DMS153 (cell line): ENCODE measurements at regions not wholly inside any gene's neighbourhood (a gene's known extent, or its start where the extent isn't known, plus 50 kb on each side); places are given as distances from the start of the nearest gene placed in this dataset.
"Not testable (repeated sequence)": the region's sequence is repeated elsewhere in the genome, so short reads cannot be mapped to it uniquely, and the experiment has no call there.

Experiments used
- DNase-seq: peaks from one replicate; lab custom pipeline; 2025; lab: John Stamatoyannopoulos, UW

DNA sequence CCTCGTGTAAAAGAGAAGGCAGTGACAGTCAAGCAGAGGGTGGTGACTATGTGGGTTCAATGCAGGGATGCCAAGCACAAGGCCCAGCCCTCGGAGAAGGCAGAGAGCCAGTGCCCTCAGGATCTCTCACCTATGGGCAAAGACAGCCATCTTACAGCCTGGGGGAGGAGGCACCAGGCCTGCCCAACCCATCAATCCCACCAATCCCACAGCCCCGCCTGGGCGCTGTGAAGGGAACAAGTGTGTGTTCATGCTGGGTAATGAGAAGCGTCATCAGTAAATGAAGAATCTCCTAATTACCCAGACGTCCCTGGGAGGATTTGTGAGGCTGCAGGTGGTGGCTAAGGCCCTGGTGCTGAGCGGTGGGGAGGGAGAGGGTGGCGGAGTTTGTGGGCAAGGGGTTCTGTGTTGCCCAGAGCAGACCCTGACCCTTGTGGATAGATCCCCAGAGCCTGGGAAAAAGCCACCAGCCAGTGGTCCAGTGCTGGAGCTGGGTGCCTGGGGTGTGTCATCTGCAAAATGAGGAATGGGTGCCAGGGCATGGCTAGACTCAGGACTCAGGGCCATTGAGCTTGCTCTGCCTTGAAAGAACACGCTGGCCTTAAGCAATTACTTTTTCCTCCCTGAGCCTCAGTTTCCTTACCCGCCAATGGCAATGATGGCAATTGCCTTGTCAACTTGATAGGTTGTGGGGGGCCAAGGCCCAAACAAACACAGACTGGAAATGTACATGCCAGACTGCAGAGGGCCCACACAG, 128.1 kb upstream of the UNC5B start:
- no peak for DNase-seq

DNA sequence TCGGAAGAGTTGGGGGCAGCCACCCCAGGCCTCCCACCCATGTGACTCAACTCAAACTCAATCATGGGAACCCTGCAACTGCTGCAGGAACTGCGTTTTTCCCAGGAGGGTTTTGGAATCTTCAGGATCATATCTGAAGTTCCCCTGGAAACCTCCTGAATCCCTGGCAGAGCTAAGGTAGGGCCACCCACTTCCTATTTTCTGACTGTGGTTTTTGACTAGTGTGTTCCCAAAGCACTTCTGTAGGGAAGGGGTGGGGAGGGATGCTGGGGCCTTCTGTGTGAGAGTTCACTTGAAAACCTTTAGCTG, 127.6 kb upstream of the UNC5B start:
- DNase-seq: no peak

DNA sequence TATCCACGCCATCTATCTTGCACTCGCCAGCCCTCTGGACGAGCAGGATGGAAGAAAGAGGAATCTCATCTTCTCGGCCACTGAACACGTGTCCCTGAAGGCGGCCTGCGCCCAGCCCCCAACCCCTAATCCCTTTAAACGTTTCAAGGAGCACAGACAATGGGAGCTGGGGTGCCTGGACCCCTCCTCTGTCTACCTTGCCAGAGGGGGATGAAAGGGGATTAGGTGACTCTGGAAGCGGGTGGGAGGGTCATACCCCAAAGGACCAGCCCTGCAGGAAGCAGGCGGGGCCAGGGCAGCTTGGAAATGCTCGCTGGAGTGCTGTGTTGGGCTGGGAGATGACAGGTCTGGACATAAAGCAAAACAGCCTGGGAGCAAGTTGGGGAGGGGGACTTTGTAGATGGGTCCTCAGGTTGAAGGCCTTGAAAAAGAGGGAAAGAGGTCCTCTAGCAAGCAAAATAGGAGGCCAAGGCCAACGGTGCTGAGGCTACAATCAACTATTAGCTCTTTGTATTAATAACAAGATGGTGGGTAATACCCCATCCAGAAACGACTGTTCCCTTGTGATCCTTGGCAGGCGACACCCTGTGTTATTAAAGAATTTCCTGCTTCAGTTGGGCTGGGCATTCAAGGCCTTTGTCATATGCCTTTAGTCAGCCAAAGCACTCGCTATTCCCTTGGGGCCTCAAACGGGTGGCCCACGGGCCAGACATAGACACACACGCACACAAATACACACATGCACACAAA, 126.5 kb upstream of the UNC5B start:
- peak; percentile 10 for DNase-seq

DNA sequence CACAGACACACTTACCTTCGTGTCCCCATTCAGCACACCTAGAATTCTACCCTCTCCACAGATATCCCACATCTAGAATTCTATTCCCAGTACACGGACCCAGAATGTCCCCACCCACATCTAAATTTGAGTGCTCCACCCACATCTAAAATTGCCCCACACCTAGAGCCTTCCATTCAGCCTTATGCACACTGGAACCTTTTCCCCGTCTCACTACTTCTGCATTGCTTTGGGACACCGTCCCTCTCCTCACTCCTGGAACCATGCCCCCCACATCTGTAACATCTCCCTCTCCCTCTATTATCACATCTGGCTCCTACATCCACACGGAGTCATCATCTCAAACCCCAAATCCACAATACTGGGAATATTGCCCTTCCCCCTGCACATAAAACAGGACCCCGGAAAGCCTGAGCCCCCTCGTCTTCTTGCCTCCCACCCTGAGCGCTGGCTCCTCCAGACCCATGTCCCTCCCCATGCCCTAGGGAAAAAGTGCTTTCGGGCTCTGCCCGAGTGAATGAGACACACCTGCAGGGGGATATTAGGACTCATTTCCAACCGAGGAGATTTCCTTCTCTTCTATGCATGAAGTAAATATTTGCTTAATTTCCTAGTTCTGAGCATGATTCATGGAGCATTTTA, 125.8 kb upstream of the UNC5B start:
- peak; percentile 59 for DNase-seq

DNA sequence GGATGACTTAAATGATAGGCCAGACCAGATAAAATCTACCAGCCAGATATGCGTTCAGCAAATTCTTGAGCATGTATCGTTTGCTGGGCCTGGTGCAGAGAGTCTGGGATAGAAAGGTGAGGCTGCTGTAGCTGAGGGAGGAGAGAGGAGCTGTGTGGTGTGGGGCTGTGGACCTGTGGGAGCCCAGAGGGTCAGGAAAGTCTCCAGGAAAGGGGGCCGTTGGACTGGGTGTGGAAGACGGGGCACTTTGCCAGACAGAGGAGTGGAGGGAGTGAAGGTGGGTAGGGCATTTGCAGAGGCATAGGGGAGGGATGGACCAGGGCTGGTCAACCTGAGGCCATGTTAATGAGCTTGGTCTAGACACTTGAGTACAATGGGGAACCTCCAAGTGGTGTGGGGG, 124.7 kb upstream of the UNC5B start:
- no peak for DNase-seq

DNA sequence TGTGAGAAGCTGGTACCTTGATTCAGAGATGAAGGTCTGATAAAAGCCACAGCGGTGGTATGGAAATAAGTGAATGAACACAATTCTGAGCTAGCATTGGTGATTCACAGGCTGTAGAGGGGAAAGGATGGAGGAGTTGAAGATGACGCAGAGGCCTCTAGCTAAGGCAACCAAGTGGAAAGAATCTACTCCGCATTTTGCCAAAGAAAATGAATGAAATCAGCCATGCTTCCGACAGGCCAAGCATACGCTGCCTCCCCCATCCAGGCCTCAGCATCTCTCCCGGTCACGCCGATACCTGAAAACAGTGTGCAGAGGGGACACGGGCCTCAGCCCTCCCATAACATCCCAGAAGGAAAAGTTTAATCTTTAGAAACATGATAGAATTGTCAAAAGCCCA, 124.3 kb upstream of the UNC5B start:
- no peak for DNase-seq

DNA sequence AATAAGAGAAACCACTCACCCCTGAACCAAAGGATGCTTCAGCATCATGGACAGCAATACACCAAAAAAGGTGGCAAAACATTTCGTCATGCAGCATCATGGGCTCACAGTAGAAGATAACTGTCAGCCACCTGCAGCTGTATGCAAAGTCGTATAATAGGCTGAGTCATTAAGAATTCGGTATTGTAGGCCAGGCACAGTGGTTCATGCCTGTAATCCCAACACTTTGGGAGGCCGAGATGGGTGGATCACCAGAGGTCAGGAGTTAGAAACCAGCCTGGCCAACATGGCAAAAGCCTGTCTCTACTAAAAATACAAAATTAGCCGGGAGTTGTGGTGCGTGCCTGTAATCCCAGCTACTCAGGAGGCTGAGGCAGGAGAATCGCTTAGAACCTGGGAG, 123.8 kb upstream of the UNC5B start:
- peak; percentile 73 for DNase-seq

DNA sequence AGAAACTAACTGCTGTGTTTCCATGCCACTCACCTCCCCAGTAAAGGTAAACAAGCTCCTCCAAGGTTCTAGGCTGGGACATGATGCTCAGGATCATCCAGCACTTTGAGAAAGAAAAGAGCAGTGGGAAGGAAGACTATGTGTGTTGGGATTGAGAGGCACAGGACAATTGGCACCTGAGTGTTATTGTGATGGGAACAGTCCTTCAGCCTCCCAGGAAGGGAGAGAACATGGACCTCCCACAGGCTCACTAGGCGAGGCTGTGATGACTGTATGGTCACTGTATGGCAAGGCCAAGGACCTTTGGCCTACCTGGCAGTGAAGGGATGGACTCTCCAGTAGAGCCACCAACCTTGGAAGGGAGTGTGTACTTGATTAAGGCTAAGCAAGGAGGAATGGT, 123.2 kb upstream of the UNC5B start:
- no peak for DNase-seq

DNA sequence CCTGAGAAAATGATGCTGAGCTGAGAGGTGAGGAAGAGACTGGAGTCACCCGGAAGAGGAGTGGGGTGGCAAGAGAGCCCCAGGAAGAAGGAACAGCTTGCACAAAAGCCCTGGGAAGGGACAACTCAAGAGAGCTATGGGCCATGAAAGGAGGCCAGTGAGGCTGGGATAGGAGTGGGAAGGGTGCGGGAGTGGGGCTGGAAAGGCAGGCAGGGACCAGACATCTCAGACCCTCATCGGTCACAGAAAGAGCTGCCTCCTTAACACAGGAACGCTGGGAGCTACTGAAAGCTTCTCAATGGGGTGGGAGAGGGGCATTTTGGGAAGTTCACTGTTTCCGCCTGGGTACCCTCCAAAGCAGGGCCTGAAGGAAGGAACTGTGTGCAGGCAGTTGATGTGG, 122.0 kb upstream of the UNC5B start:
- no peak for DNase-seq

DNA sequence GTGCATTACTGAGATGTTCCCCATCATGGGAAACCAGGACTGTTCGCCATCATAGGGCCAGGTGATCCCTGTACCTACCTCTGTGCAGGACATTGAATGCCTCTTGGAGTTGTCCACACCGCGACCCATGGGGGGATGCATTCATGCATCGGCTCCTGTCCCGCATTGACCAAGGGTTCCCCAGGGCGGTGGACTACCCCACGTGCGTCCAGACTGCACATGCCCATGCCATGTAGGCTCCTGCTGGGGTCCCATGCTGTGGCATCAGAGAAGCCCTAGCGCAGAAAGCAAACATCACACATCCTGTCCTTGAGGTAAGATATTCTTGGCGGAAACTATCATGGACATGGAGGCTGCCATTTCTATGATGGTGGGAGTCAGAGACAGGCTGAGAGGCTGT, 121.6 kb upstream of the UNC5B start:
- DNase-seq: no peak

DNA sequence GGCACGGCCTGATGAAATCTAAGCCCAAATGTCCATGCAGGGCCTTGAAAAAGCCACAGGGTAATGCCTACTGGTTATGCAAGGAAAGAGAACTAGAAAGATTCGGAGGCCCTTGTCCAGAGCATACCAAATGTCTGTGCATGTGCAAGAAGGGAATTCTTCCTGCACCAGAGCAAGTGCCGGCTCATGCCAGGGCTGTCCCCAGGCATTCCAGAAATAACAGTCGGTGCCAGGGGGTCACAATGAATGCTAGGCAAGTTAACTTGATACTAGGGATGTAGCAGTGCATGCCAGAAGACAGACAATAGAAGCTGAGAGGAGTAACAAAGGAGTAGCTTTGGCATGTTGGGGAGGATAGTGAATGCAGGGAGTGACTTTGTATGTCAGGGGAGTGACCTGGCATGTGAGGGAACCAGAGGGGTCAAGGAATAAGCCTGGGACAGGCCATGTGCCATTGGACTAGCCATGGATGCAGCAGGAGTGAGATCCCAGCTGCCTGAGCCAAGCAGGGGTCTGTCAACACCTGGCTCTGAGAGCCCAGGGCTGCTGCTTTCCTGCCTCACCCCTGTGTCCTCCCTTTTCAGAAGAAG, 119.5 kb upstream of the UNC5B start:
- DNase-seq: no peak

DNA sequence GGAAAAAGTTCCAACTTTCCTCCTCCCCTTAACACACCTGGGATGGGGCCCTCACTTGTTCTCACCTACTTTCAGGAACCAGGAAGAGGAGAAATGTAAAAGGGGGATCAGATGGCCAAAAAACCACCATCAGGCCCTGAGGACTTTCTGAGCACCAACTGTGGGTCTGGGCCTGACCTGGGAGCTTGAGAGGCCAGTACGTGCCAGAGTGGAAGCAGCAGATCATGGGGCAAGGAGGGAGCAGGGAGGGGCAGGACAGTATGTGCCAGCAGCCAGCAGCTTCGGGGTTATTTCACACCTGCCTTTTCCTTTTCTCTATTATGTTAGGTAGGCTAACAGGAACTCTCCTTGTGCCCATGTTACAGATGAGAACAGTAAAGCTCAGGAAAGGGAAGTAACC, 118.8 kb upstream of the UNC5B start:
- DNase-seq: no peak

DNA sequence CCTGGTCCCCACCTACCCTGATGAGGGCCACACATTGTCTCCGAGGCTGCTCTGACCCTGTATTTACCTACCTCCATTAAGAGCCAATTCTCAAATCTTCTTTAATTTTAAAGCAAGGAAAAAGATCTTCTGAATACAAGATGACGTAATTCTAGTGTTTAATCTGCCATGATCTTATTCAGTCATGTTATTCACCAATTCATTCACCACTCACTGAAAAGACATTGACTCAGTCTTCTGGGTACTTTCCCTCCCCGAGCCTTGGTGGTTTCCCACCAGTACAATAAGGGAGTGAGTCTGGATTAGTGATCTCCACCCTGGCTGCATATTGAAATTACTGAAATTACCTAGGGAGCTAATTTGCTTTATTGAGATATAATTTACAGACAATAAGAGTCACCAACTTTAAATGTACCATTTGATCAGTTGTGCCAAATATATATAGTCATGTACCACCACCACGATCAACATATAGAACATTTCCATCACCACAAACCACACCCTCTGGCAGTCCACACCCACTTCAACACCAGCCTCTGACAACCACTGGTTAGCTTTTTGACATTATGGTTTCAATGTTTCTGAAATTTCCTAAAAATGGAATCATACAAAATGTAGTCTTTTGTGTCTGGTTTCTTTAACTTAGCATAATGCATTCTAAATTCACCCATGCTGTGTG, 117.5 kb upstream of the UNC5B start:
- DNase-seq: no peak

DNA sequence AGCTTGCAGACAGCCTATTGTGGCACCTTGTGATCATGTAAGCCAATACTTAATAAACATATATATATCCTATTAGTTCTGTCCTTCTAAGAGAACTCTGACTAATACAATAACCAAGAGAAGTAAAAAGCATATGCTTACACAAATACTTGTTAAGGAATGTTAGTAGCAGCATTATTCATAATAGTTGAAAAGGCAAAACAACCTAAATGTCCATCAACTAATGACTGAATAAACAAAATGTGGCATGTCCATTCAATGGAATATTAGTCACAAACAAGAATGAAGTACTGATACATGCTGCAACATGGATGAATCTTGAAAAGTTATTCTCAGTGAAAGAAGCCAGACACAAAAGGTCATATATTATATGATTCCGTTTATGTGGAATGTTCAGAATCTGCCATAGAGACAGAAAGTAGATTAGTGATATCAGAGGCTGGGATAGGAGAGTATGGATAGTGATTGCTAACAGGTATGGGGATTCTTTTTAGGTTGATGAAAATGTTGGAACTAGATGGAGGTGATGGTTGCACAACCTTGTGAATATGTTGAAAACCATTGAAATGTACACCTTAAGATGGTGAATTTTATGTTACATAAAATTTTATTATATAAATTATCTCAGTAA, 112.5 kb upstream of the UNC5B start:
- DNase-seq: no peak

DNA sequence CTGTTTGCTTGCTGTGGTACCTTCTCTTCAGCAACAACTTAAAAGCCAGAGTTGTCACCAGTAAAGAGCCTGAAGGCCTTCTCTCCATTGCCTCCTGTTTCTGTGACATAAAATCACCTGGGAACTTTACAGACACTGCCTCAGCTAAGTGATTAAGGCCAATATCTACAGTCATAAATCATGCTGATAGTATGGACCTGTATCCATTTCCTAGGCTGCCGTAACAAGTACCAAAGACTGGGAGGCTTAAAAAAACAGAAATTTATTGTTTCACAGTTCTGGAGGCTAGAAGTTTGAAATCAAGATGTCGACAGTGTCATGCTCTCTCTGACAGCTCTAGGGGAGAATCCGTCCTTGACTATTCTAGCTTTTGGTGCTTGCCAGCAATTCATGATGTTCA, 108.4 kb upstream of the UNC5B start:
- DNase-seq: no peak

DNA sequence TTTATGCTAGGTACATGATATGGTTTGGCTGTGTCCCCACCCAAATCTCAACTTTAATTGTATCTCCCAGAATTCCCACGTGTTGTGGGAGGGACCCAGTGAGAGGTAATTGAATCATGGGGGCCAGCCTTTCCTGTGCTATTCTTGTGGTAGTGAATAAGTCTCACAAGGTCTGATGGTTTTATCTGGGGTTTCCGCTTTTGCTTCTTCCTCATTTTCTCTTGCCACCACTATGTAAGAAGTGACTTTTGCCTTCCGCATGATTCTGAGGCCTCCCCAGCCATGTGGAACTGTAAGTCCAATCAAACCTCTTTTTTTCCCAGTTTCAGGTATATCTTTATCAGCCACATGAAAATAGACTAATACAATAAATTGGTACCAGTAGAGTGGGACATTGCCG, 106.2 kb upstream of the UNC5B start:
- DNase-seq: not testable (repeated sequence)

DNA sequence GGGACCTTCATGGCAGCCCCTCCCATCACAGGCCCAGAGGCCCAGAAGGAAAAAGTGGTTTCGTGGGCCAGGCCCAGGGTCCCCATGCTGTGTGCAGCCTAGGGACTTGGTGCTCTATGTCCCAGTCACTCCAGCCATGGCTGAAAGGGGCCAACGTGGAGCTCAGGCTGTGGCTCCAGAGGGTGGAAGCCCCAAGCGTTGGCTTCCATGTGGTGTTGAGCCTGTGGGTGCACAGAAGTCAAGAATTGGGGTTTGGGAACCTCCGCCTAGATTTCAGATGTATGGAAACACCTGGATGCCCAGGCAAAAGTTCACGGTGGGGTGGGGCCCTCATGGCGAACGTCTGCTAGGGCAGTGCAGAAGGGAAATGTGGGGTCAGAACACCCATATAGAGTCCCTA, 105.3 kb upstream of the UNC5B start:
- DNase-seq: not testable (repeated sequence)

DNA sequence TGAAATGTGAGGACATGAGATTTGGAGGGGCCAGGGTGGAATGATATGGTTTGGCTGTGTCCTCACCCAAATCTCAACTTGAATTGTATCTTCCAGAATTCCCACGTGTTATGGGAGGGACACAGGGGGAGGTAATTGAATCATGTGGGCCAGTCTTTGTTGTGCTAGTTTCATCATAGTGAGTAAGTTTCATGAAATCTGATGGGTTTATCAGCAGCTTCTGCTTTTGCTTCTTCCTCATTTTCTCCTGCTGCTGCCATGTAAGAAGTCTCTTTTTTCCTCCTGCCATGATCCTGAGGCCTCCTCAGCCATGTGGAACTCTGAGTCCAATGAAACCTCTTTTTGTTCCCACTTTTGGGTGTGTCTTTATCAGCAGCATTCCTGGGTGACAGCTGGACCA, 104.3 kb upstream of the UNC5B start:
- not testable (repeated sequence) for DNase-seq

DNA sequence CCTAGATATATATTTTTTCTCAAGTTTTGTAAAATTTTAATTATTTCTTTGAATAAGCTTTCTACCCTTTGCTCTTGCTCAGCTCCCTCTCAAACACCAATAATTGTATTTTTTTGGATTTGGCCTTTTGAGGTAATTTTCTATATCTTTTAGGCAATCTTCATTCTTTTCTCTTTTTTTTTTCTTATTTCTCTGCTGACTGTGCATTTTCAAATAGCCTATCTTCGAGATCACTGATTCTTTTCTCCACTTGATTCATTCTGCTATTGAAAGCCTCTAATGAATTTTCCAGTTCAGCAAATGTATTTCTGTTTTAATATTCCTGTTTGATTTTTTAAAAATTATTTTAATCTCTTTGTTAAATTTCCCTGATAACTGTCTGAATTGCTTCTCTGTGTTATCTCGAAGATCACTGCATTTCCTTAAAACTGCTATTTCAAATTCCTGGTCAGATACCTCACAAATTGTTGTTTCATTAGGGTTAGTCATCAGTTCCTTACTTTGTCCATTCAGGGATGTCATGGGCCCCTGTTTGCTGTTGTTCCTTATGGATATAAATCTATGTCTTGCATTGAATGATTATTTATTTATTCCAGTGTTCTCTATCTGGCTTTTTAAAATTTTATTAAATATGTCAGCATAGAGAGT, 100.1 kb upstream of the UNC5B start:
- no peak for DNase-seq

DNA sequence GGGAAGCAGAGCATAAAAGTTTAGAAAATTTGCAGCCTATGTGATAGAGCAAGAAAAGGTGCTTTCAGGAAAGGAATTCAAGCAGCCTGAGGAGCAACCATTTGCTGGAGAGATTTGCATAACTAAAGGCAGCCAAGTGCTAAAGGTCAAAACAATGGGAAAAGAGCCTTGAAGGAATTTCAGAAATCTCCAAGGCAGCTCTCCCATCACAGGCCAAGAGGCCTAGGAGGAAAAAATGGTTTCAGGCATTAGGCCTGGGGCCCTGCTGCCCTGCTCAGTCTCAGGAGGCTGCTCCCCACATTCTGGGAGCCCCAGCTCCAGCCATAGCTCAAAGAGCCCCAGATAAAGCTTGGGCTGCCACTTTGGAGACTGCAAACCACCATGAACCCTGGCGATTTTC, 95.9 kb upstream of the UNC5B start:
- no peak for DNase-seq

DNA sequence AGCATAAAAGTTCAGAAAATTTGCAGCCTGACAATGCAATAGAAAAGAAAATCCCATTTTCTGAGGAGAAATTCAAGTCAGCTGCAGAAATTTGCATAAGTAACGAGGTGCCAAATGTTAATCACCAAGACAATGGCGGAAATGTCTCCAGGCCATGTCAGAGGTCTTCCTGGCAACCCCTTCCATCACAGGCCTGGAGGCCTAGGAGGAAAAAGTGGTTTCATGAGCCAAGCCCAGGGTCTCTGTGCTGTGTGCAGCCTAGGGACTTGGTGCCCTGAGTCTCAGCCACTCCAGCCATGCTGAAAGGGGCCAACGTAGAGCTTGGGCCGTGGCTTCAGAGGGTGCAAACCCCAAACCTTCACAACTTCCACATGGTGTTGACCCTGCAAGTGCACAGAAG, 94.8 kb upstream of the UNC5B start:
- DNase-seq: not testable (repeated sequence)
